ENCODE measurements at regions not wholly inside any gene's neighbourhood (a gene's known extent, or its start where the extent isn't known, plus 50 kb on each side); places are given as distances from the start of the nearest gene placed in this dataset.

GRCh38 chr4:171718665-171719064, 94.5 kb upstream of the GALNTL6 start:
- TF ChIP-seq, protein P1, sequence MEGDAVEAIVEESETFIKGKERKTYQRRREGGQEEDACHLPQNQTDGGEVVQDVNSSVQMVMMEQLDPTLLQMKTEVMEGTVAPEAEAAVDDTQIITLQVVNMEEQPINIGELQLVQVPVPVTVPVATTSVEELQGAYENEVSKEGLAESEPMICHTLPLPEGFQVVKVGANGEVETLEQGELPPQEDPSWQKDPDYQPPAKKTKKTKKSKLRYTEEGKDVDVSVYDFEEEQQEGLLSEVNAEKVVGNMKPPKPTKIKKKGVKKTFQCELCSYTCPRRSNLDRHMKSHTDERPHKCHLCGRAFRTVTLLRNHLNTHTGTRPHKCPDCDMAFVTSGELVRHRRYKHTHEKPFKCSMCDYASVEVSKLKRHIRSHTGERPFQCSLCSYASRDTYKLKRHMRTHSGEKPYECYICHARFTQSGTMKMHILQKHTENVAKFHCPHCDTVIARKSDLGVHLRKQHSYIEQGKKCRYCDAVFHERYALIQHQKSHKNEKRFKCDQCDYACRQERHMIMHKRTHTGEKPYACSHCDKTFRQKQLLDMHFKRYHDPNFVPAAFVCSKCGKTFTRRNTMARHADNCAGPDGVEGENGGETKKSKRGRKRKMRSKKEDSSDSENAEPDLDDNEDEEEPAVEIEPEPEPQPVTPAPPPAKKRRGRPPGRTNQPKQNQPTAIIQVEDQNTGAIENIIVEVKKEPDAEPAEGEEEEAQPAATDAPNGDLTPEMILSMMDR (IDR thresholded peaks at IDR 0.05; ENCODE audit: low read length): no peak
- TF ChIP-seq EZH2 (IDR thresholded peaks at IDR 0.05; ENCODE audit: borderline replicate concordance, low read length): no peak

Measured in OCI-LY1 (cell line).